ENCODE measurements at regions not wholly inside any gene's neighbourhood (a gene's known extent, or its start where the extent isn't known, plus 50 kb on each side); places are given as distances from the start of the nearest gene placed in this dataset.
"Not testable (repeated sequence)": the region's sequence is repeated elsewhere in the genome, so short reads cannot be mapped to it uniquely, and the experiment has no call there.

DNA sequence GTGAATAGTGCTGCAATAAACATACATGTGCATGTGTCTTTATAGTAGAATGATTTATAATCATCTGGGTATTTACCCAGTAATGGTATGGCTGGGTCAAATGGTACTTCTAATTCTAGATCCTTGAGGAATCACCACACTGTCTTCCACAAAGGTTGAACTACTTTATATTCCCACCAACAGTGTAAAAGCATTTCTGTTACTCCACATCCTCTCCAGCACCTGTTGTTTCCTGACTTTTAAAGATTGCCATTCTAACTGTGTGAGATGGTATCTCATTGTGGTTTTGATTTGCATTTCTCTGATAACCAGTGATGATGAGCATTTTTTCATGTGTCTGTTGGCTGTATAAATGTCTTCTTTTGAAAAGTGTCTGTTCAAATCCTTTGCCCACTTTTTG is 215.5 kb downstream of the LRIG3 start:
- not testable (repeated sequence) for H3K9me3 ChIP-seq (ENCODE audit: control insufficient read depth in 4 of 4, low read length in 3 of 4); H3K36me3 ChIP-seq (ENCODE audit: control insufficient read depth in 4 of 4, insufficient read depth in 3 of 4, low read depth in 1 of 4, low read length in 3 of 4); H3K4me1 ChIP-seq (ENCODE audit: control insufficient read depth in 4 of 4, insufficient read depth in 4 of 4, low read length in 3 of 4); H3K9ac ChIP-seq (ENCODE audit: low read depth in 1 of 2, low read length in 2 of 2); H3K27ac ChIP-seq (ENCODE audit: low read depth in 1 of 2, low read length in 2 of 2); H3K27me3 ChIP-seq (ENCODE audit: control insufficient read depth in 4 of 4, insufficient read depth in 4 of 4, low read length in 3 of 4); DNase-seq (ENCODE audit: low spot score); H3K4me3 ChIP-seq (ENCODE audit: low read depth in 1 of 3, low read length in 3 of 3)

DNA sequence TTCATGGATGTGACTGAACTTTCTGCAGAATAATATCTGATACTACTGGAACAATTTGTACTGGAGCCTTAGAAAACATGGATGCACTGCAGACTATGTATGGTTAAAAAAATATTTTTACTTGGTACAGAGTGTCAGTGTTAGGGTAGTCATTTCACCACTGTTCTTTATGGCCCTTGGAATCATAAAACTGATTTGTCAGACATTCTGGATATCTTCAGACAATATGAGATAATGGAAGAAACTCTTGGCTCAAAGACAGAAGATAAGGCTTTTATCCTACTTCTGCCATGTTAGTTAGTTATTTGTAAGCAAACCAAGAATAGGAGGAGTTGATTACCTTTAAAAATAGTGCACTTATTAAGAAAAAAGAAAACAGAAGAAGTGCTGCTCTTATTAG is 209.4 kb downstream of the LRIG3 start:
- H3K9me3 ChIP-seq (ENCODE audit: control insufficient read depth in 4 of 4, low read length in 3 of 4): no peaks in the 10 kb centered on the region
- H3K9ac ChIP-seq (ENCODE audit: low read depth in 1 of 2, low read length in 2 of 2): no peak overlapping the region
- H3K4me1 ChIP-seq (ENCODE audit: control insufficient read depth in 4 of 4, insufficient read depth in 4 of 4, low read length in 3 of 4): no peaks in the 10 kb centered on the region
- no peak overlapping the region for H3K4me3 ChIP-seq (ENCODE audit: low read depth in 1 of 3, low read length in 3 of 3)
- no peak for TF ChIP-seq FOXA1 (IDR thresholded peaks at IDR 0.05)
- no peaks in the 10 kb centered on the region for H3K36me3 ChIP-seq (ENCODE audit: control insufficient read depth in 4 of 4, insufficient read depth in 3 of 4, low read depth in 1 of 4, low read length in 3 of 4)
- no peak overlapping the region for H3K27ac ChIP-seq (ENCODE audit: low read depth in 1 of 2, low read length in 2 of 2)
- DNase-seq (ENCODE audit: low spot score): no peak
- H3K27me3 ChIP-seq (ENCODE audit: control insufficient read depth in 4 of 4, insufficient read depth in 4 of 4, low read length in 3 of 4): no peaks in the 10 kb centered on the region

DNA sequence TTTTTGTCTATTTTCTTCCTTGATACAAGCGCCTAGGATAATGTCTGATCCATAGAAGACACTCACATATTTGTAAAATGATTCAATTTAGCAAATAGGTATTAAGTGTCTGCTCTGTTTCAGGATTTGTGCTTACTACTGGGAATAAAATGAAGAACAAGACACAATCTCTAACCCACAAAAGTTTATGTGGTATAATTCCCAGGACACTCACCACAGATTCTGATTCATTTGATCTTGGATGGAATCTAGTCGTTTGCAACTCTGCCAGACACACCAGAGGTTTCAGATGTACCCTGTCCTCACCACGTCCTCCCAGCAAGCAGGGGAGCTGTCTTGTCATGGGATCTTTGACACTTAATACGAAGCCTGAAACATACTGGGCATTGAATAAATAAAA is 208.3 kb downstream of the LRIG3 start:
- Histone ChIP-seq H3K4me3 (ENCODE audit: low read depth in 1 of 3, low read length in 3 of 3) (no peak overlapping the region), H3K36me3 (ENCODE audit: control insufficient read depth in 4 of 4, insufficient read depth in 3 of 4, low read depth in 1 of 4, low read length in 3 of 4) (no peaks in the 10 kb centered on the region), H3K27ac (ENCODE audit: low read depth in 1 of 2, low read length in 2 of 2) (no peak overlapping the region), H3K27me3 (ENCODE audit: control insufficient read depth in 4 of 4, insufficient read depth in 4 of 4, low read length in 3 of 4) (no peaks in the 10 kb centered on the region), H3K9ac (ENCODE audit: low read depth in 1 of 2, low read length in 2 of 2) (no peak overlapping the region), H3K9me3 (ENCODE audit: control insufficient read depth in 4 of 4, low read length in 3 of 4) (no peaks in the 10 kb centered on the region), H3K4me1 (ENCODE audit: control insufficient read depth in 4 of 4, insufficient read depth in 4 of 4, low read length in 3 of 4) (no peaks in the 10 kb centered on the region)
- TF ChIP-seq EGR1 (IDR thresholded peaks at IDR 0.05; ENCODE audit: low read depth in 2 of 2) (no peak), YY1 (IDR thresholded peaks at IDR 0.05) (no peak), HNF4A (conservative IDR thresholded peaks at IDR 0.05) (no peak), FOXA1 (IDR thresholded peaks at IDR 0.05) (no peak), FOXA2 (IDR thresholded peaks at IDR 0.05) (no peak), NR2F2 (IDR thresholded peaks at IDR 0.05) (no peak), SP1 (IDR thresholded peaks at IDR 0.05) (no peak)
- TF ChIP-seq, protein P1, sequence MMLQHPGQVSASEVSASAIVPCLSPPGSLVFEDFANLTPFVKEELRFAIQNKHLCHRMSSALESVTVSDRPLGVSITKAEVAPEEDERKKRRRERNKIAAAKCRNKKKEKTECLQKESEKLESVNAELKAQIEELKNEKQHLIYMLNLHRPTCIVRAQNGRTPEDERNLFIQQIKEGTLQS (IDR thresholded peaks at IDR 0.05): no peak
- TF ChIP-seq, protein P2, sequence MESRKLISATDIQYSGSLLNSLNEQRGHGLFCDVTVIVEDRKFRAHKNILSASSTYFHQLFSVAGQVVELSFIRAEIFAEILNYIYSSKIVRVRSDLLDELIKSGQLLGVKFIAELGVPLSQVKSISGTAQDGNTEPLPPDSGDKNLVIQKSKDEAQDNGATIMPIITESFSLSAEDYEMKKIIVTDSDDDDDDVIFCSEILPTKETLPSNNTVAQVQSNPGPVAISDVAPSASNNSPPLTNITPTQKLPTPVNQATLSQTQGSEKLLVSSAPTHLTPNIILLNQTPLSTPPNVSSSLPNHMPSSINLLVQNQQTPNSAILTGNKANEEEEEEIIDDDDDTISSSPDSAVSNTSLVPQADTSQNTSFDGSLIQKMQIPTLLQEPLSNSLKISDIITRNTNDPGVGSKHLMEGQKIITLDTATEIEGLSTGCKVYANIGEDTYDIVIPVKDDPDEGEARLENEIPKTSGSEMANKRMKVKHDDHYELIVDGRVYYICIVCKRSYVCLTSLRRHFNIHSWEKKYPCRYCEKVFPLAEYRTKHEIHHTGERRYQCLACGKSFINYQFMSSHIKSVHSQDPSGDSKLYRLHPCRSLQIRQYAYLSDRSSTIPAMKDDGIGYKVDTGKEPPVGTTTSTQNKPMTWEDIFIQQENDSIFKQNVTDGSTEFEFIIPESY (IDR thresholded peaks at IDR 0.05): no peak
- TF ChIP-seq, protein P3, sequence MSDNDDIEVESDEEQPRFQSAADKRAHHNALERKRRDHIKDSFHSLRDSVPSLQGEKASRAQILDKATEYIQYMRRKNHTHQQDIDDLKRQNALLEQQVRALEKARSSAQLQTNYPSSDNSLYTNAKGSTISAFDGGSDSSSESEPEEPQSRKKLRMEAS (IDR thresholded peaks at IDR 0.05): no peak
- 79% methylated on average over 4 of the region's 4 CpGs for WGBS
- no peak for DNase-seq (ENCODE audit: low spot score)

DNA sequence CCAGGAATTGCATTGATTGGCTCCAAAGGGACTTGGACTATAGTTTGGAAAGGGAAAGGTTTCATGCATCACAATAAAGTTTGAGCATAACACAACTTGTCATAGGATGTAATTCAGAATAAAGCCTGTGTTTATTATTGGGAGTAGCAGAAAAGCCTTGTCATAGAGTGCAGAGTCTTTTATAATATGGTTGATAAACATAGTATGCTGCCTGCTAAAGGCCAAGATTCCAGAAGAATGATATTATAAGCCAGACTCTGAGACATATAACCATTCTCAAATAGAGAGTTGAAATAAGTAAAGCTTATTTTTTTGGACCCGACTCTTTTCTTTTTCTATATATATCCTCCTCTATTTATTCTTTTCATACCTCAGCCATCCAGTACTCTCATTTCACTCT is 207.3 kb downstream of the LRIG3 start:
- Histone ChIP-seq H3K4me3 (ENCODE audit: low read depth in 1 of 3, low read length in 3 of 3) (no peak overlapping the region), H3K27ac (ENCODE audit: low read depth in 1 of 2, low read length in 2 of 2) (no peak overlapping the region), H3K27me3 (ENCODE audit: control insufficient read depth in 4 of 4, insufficient read depth in 4 of 4, low read length in 3 of 4) (no peaks in the 10 kb centered on the region), H3K4me1 (ENCODE audit: control insufficient read depth in 4 of 4, insufficient read depth in 4 of 4, low read length in 3 of 4) (no peaks in the 10 kb centered on the region), H3K36me3 (ENCODE audit: control insufficient read depth in 4 of 4, insufficient read depth in 3 of 4, low read depth in 1 of 4, low read length in 3 of 4) (no peaks in the 10 kb centered on the region), H3K9ac (ENCODE audit: low read depth in 1 of 2, low read length in 2 of 2) (no peak overlapping the region), H3K9me3 (ENCODE audit: control insufficient read depth in 4 of 4, low read length in 3 of 4) (no peaks in the 10 kb centered on the region)
- DNase-seq (ENCODE audit: low spot score): no peak
- WGBS: 90% methylated on average over 1 of the region's 1 CpG
- TF ChIP-seq HNF4A (conservative IDR thresholded peaks at IDR 0.05): no peak
- no peak for TF ChIP-seq TAF1 (conservative IDR thresholded peaks at IDR 0.05)
- TF ChIP-seq NR2F2 (IDR thresholded peaks at IDR 0.05): no peak
- no peak for TF ChIP-seq GABPA (IDR thresholded peaks at IDR 0.05 in 1 of 2, conservative IDR thresholded peaks at IDR 0.05 in 1 of 2)
- no peak for TF ChIP-seq JUND (IDR thresholded peaks at IDR 0.05)
- no peak for TF ChIP-seq FOXA1 (IDR thresholded peaks at IDR 0.05)
- no peak for TF ChIP-seq YY1 (IDR thresholded peaks at IDR 0.05)
- TF ChIP-seq RAD21 (IDR thresholded peaks at IDR 0.05): no peak

Data from liver (tissue), 7 donors.